NCI-H2196 (cell line): ENCODE measurements at regions not wholly inside any gene's neighbourhood (a gene's known extent, or its start where the extent isn't known, plus 50 kb on each side); places are given as distances from the start of the nearest gene placed in this dataset.
"Not testable (repeated sequence)": the region's sequence is repeated elsewhere in the genome, so short reads cannot be mapped to it uniquely, and the experiment has no call there.

Source experiments
- DNase-seq: peaks from one replicate; lab custom pipeline; 2025; ENCODE audit not compliant: unreplicated experiment; lab: John Stamatoyannopoulos, UW

- not testable (repeated sequence) for DNase-seq
Measured at GRCh38 chr10:94124147-94124546, 130.4 kb downstream of the PLCE1 start.

GRCh38 chr10:94125268-94125667 is 131.5 kb downstream of the PLCE1 start:
- not testable (repeated sequence) for DNase-seq

- no peak for DNase-seq
Measured at GRCh38 chr10:94125856-94126255, 132.1 kb downstream of the PLCE1 start.

- no peak for DNase-seq
Measured at GRCh38 chr10:94129393-94130130, 135.8 kb downstream of the PLCE1 start.

GRCh38 chr10:94131885-94132284 is 138.2 kb downstream of the PLCE1 start:
- no peak for DNase-seq

- no peak for DNase-seq
Measured at GRCh38 chr10:94133239-94133638, 139.5 kb downstream of the PLCE1 start.

- DNase-seq: no peak
Measured at GRCh38 chr10:94137747-94138146, 144.0 kb downstream of the PLCE1 start.

GRCh38 chr10:94138391-94138790 is 144.7 kb downstream of the PLCE1 start:
- no peak for DNase-seq

GRCh38 chr10:94143261-94143660 is 149.5 kb downstream of the PLCE1 start:
- DNase-seq: no peak

- no peak for DNase-seq
Measured at GRCh38 chr10:94146313-94146712, 152.6 kb downstream of the PLCE1 start.

- no peak for DNase-seq
Measured at GRCh38 chr10:94146746-94147145, 153.0 kb downstream of the PLCE1 start.

- no peak for DNase-seq
Measured at GRCh38 chr10:94149702-94150101, 156.0 kb downstream of the PLCE1 start.

- DNase-seq: no peak
Measured at GRCh38 chr10:94150541-94151184, 156.9 kb downstream of the PLCE1 start.

- no peak for DNase-seq
Measured at GRCh38 chr10:94155722-94156271, 162.1 kb downstream of the PLCE1 start.

GRCh38 chr10:94156453-94156852 is 162.7 kb downstream of the PLCE1 start:
- DNase-seq: no peak

GRCh38 chr10:94165158-94165611 is 171.5 kb downstream of the PLCE1 start:
- DNase-seq: not testable (repeated sequence)

GRCh38 chr10:94172332-94172731 is 178.6 kb downstream of the PLCE1 start:
- DNase-seq: no peak

- DNase-seq: no peak
Measured at GRCh38 chr10:94173594-94173993, 179.9 kb downstream of the PLCE1 start.

GRCh38 chr10:94174838-94175237 is 181.1 kb downstream of the PLCE1 start:
- no peak for DNase-seq

- no peak for DNase-seq
Measured at GRCh38 chr10:94178475-94179253, 184.1 kb downstream of the NOC3L start.

- no peak for DNase-seq
Measured at GRCh38 chr10:94180576-94180975, 182.2 kb downstream of the NOC3L start.
